Stomach (tissue), 8 donors: ENCODE measurements at regions not wholly inside any gene's neighbourhood (a gene's known extent, or its start where the extent isn't known, plus 50 kb on each side); places are given as distances from the start of the nearest gene placed in this dataset.

Experiments
- DNase-seq, 2 donors: peaks; one replicate each; pipeline versions ENCODE4 v3.0.0 to v3.0.0-alpha.2; 2013 to 2019
- H3K27ac ChIP-seq, 5 donors: fragments of 200-600 bp in 4 of 5; sonication (generic) in 4 of 5; one replicate each; pipeline ENCODE4 v1.5.1; 2013 to 2019; ENCODE audit warnings: mild to moderate bottlenecking in 1 of 5, moderate library complexity in 1 of 5
- H3K27me3 ChIP-seq, 3 donors: fragments of 200-600 bp; sonication (generic); one replicate each; pipeline ENCODE4 v1.5.1; 2017 to 2019; ENCODE audit warnings: mixed run types in 1 of 3
- H3K36me3 ChIP-seq, 4 donors: fragments of 200-600 bp; sonication (generic); 1 replicate in 3 of 4; 2 replicates in 1 of 4; pipeline ENCODE4 v1.5.1; 2016 to 2019
- H3K4me1 ChIP-seq, 4 donors: fragments of 200-600 bp; sonication (generic); one replicate each; pipeline ENCODE4 v1.5.1; 2016 to 2019
- H3K4me3 ChIP-seq, 4 donors: fragments of 200-600 bp; sonication (generic) in 3 of 4; one replicate each; pipeline ENCODE4 v1.5.1; 2016 to 2019; ENCODE audit warnings: mild to moderate bottlenecking in 1 of 4
- H3K9me3 ChIP-seq, 4 donors: fragments of 200-600 bp; sonication (generic); one replicate each; pipeline ENCODE4 v1.5.1; 2016 to 2019
- EP300 ChIP-seq: sonication (generic); formaldehyde crosslinking; IDR thresholded peaks from one replicate; pipeline ENCODE4 v1.6.1; 2017; ENCODE audit warnings: antibody characterized with exemption
- POLR2A ChIP-seq, 4 donors: fragments of 450-650 bp; IDR thresholded peaks; one replicate each; pipeline ENCODE4 v1.6.1; 2016; ENCODE audit warnings: antibody characterized with exemption in 4 of 4, control low read depth in 2 of 4, mild to moderate bottlenecking in 1 of 4, moderate library complexity in 1 of 4
- POLR2AphosphoS5 ChIP-seq, 3 donors: sonication (generic); formaldehyde crosslinking; IDR thresholded peaks; one replicate each; pipeline ENCODE4 v1.6.1; 2016; ENCODE audit warnings: antibody characterized with exemption in 3 of 3
- WGBS, 5 donors: extraction: QIAGEN DNeasy Blood & Tissue Kit in 3 of 5; methylation state at CpG; one replicate each; pipeline versions ENCODE4 v1.1.5 to v1.1.7; 2013 to 2018; 5-methylcytosine and 5-hydroxymethylcytosine counted together
- intact Hi-C: fragments of 100-400 bp; cut with DNase I; formaldehyde crosslinking; loops from one replicate; pipeline ENCODE4 v1.15.1; 2023; ENCODE audit warnings: low total_unique reads
- TF ChIP-seq, protein P1 (sequence below), 7 experiments: fragments of 450-650 bp in 4 of 7; fragments of 200-600 bp in 3 of 7; sonication (generic) in 3 of 7; IDR thresholded peaks; one replicate each; pipeline ENCODE4 v1.5.1; 2016 to 2019; ENCODE audit warnings: antibody characterized with exemption in 7 of 7, control low read depth in 2 of 7, mild to moderate bottlenecking in 1 of 7
- donor health status: healthy with polysubstance abuse.
- donor health status: Bipolar disorder and iron deficiency.
- donor health status: healthy.

DNA sequence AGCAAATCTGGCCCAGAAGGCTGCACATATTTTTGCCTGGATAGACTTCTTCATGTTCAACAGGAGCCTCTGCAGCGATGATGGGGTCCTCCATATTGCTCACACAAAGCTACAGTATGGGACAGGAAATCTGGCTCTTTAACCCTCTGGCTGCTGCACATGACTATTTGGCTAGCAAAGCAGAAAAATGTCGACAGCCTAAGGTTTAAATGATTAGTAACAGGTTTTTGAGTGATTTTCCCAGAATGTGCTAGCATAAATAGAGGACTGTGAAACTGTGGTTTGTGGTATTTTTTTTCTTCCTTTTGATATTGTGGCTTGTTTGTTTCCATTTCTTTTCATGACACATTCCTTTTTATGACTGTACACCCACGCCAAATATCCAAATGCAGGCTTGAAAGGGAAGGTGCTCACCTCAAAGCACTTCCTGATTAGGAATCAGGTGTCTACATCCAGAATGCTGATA lies 120.2 kb upstream of the GK2 start:
- DNase-seq: no peak
- TF ChIP-seq POLR2A (IDR thresholded peaks at IDR 0.05): no peak
- intact Hi-C loops: no loop called here
- Histone ChIP-seq H3K27ac (no peak overlapping the region), H3K9me3 (no peaks in the 10 kb centered on the region), H3K27me3 (no peaks in the 10 kb centered on the region), H3K4me1 (no peaks in the 10 kb centered on the region), H3K36me3 (no peaks in the 10 kb centered on the region), H3K4me3 (no peak overlapping the region)
- 46 to 65% (median 56%) methylated on average over 3 of the region's 3 CpGs for WGBS, 5 donors

DNA sequence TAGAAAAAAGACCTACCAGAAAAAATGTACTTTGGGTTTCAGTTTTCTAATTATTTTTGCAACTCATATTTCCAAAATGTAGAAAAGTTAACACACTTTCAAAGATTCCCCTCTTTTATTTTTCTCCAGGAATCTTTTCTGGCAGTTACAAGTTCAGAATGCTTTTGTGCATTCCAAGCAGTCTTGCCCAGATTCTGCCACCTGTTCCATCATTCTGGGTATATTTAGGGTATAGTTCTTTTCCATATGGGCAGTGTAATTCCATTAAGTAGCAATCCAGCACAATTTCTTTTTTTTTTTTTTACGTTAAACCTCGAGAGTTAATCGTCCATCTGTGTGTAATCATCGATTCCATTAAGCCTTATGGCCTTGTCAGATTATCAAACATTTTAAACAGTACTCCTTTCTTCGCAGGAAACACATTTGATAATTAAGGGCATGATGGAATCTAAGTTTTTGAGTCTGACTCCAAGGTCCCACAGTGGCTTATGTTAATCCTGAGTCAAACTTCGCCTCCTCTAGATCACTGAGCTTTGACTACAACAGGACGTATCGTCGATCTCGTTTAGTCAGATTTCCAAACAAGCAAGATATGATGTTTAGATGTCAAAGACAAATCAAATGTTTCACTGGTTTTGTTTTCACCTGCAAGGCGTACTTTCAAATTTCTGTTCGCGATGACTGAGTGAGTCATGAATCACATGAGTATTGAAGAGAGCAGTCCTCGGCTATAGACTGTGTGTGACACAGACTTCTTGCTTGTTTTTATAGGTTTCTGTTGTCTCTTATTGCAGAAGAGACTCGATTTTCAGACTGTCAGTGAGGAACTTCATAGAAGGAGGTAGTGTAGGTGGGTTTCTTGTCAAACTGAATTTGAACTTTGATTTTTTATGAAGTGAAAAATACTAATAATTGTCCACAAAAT lies 118.9 kb upstream of the GK2 start:
- Histone ChIP-seq H3K9me3 (no peaks in the 10 kb centered on the region), H3K4me1 (no peaks in the 10 kb centered on the region), H3K36me3 (no peaks in the 10 kb centered on the region), H3K27me3 (no peaks in the 10 kb centered on the region), H3K27ac (no peak overlapping the region), H3K4me3 (no peak overlapping the region)
- DNase-seq: no peak
- 79 to 82% (median 79%) methylated on average over 15 of the region's 15 CpGs for WGBS, 5 donors
- intact Hi-C loops: no loop called here
- TF ChIP-seq POLR2AphosphoS5 (IDR thresholded peaks at IDR 0.05): no peak

DNA sequence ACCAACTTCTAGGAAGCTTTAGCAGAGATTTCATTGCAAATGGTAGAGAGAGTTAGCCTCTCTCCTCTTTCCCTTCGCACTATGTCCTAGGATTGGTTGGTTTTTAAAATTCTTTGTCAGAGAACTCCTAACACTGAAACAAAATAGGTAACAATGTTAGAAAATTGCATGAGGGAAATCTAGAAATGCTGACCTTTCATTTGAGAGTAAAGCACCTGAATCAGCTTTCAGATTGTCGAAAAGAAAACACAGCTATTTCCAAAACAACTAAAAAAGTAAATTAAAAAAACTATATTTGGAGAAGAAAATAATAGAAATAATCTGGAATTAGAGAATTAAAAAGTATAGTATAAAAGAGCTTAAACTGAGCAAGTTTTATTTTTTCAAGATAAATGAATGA lies 108.1 kb upstream of the GK2 start:
- DNase-seq: no peak
- Histone ChIP-seq H3K9me3 (no peaks in the 10 kb centered on the region), H3K4me3 (no peak overlapping the region), H3K27ac (no peak overlapping the region), H3K27me3 (no peaks in the 10 kb centered on the region), H3K36me3 (no peaks in the 10 kb centered on the region), H3K4me1 (peaks cover 0 to 13% (median 3%) of the 10 kb centered on the region in 4 donors)
- TF ChIP-seq, protein P1, sequence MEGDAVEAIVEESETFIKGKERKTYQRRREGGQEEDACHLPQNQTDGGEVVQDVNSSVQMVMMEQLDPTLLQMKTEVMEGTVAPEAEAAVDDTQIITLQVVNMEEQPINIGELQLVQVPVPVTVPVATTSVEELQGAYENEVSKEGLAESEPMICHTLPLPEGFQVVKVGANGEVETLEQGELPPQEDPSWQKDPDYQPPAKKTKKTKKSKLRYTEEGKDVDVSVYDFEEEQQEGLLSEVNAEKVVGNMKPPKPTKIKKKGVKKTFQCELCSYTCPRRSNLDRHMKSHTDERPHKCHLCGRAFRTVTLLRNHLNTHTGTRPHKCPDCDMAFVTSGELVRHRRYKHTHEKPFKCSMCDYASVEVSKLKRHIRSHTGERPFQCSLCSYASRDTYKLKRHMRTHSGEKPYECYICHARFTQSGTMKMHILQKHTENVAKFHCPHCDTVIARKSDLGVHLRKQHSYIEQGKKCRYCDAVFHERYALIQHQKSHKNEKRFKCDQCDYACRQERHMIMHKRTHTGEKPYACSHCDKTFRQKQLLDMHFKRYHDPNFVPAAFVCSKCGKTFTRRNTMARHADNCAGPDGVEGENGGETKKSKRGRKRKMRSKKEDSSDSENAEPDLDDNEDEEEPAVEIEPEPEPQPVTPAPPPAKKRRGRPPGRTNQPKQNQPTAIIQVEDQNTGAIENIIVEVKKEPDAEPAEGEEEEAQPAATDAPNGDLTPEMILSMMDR (IDR thresholded peaks at IDR 0.05): no peak
- no peak for TF ChIP-seq EP300
- no peak for TF ChIP-seq POLR2A (IDR thresholded peaks at IDR 0.05)
- intact Hi-C loops: no loop called here
- 84 to 94% (median 92%) methylated on average over 2 of the region's 2 CpGs for WGBS, 5 donors

DNA sequence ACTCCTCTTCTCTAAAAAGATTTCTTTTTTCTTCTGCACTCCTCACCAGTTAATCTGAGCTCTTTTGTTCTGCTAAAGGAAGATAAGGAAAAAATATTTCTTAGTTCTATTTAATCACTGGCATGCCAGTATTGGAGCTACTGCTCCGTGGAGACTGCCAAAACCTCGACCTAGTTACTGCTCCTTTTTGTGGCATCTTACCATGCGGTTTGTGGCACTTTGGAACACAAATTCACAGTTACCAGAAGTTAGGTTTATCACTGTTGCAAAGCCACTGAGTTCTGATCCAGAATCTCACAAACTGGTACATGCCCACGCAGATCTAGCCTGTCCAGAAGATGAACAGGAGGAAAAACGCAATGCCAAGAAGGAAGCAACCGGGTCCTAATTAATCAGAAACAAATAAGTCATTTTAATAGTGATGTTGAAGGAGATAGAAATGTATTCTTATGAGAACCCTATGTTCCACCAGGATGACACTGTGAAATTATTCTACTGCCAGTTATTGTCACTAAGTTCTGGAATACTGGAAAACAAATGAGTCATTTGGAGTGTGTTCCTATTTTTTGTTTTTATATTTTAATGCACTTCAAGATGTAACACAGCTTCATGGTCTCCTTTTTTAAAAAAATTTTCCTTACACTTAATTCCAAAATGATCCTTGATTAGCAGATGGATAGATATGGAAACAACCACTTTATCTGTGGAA lies 106.7 kb upstream of the GK2 start:
- Histone ChIP-seq H3K9me3 (no peaks in the 10 kb centered on the region), H3K36me3 (no peaks in the 10 kb centered on the region), H3K27ac (no peak overlapping the region), H3K4me3 (no peak overlapping the region), H3K27me3 (no peaks in the 10 kb centered on the region), H3K4me1 (peaks cover 0 to 13% (median 3%) of the 10 kb centered on the region in 4 donors)
- 20 to 48% (median 37%) methylated on average over 6 of the region's 6 CpGs for WGBS, 5 donors
- intact Hi-C loops: no loop called here
- DNase-seq: no peak
- TF ChIP-seq POLR2A (IDR thresholded peaks at IDR 0.05): no peak
- TF ChIP-seq POLR2AphosphoS5 (IDR thresholded peaks at IDR 0.05): no peak
- TF ChIP-seq, protein P1 (IDR thresholded peaks at IDR 0.05): no peak
- no peak for TF ChIP-seq EP300

DNA sequence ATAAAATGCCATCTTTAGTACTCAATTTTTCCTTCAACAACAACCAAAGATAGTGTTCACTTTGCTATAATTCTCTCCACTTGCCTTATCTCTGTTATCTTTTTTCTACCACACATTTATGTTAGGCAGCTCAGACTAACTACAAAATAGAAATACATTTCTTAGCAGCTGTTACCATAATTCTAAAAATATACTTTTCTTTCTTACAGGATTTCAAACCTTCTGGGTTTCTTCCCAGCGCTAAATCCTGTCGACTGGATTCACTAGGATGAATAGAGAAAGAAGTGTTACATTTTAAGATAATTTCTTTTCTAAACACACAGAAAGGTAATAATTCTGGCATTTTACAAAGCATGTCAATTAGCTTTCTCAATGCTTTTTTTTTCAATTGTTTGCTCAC lies 105.5 kb upstream of the GK2 start:
- Histone ChIP-seq H3K9me3 (no peaks in the 10 kb centered on the region), H3K27me3 (no peaks in the 10 kb centered on the region), H3K4me3 (no peak overlapping the region), H3K27ac (no peak overlapping the region), H3K36me3 (no peaks in the 10 kb centered on the region), H3K4me1 (peaks cover 0 to 13% (median 3%) of the 10 kb centered on the region in 4 donors)
- no peak for TF ChIP-seq POLR2A (IDR thresholded peaks at IDR 0.05)
- TF ChIP-seq POLR2AphosphoS5 (IDR thresholded peaks at IDR 0.05): no peak
- no peak for TF ChIP-seq EP300
- TF ChIP-seq, protein P1 (IDR thresholded peaks at IDR 0.05): no peak
- intact Hi-C loops: no loop called here
- 85 to 95% (median 91%) methylated on average over 2 of the region's 2 CpGs for WGBS, 5 donors
- no peak for DNase-seq
